ENCODE measurements at regions not wholly inside any gene's neighbourhood (a gene's known extent, or its start where the extent isn't known, plus 50 kb on each side); places are given as distances from the start of the nearest gene placed in this dataset.

DNA sequence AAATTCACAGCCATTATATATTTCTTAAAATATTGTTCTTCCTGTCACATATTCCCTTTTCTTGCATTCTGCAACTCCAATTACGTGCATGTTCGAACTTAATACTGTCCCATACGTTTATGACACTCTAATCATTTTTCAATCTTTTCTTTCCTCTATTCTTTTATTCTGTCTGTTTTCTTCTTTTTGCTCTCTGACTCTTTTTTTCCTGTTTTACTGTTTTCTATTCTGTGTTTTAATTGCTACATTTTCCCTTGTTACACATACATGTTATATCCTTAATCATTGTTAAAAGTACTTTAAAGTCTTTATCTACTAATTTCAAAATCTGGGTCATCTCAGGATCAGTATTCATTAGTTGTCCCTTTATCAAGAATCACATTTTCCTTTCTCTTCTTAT, 1149.1 kb upstream of the PCDH20 start:
- Histone ChIP-seq H3K4me3 (ENCODE audit: low read depth, low read length) (no peak overlapping the region), H3K36me3 (ENCODE audit: control insufficient read depth, insufficient read depth, low read length) (no peaks in the 10 kb centered on the region), H3K27me3 (ENCODE audit: control insufficient read depth, insufficient read depth, low read length) (no peaks in the 10 kb centered on the region)
- FAIRE-seq (no peak), DNase-seq (ENCODE audit: low read depth) (no peak)
- TF ChIP-seq CTCF (IDR thresholded peaks at IDR 0.05; ENCODE audit: insufficient read depth, low read length, severe bottlenecking): no peak

- FAIRE-seq (no peak), DNase-seq (ENCODE audit: low read depth) (no peak)
- H3K27me3 ChIP-seq (ENCODE audit: control insufficient read depth, insufficient read depth, low read length): no peaks in the 10 kb centered on the region
- no peak for TF ChIP-seq CTCF (IDR thresholded peaks at IDR 0.05; ENCODE audit: insufficient read depth, low read length, severe bottlenecking)
- H3K36me3 ChIP-seq (ENCODE audit: control insufficient read depth, insufficient read depth, low read length): no peaks in the 10 kb centered on the region
- no peak overlapping the region for H3K4me3 ChIP-seq (ENCODE audit: low read depth, low read length)
These were observed 1147.6 kb upstream of the PCDH20 start for GRCh38 chr13:62563251-62563650.

DNA sequence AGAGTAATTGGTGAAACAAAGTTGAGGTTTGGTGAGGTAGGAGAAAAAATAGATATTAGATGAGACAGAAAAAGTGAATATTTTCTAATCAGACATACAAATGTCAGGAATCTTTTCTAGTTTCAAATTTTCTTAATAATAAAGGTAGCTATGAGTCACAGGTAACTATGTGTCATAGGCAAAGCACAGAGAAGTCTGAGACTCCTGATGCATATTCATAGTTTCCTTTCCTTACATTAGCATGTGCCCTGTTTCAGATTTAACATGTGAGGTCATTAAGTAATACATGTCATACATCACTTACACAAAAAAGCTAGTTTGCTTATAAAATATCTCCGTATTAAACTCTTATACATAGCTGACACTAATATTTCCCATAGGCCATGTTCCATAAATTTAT, 1141.3 kb upstream of the PCDH20 start:
- TF ChIP-seq CTCF (IDR thresholded peaks at IDR 0.05; ENCODE audit: insufficient read depth, low read length, severe bottlenecking): no peak
- DNase-seq (ENCODE audit: low read depth) (peak; percentile 17), FAIRE-seq (no peak)
- Histone ChIP-seq H3K27me3 (ENCODE audit: control insufficient read depth, insufficient read depth, low read length) (no peaks in the 10 kb centered on the region), H3K36me3 (ENCODE audit: control insufficient read depth, insufficient read depth, low read length) (no peaks in the 10 kb centered on the region), H3K4me3 (ENCODE audit: low read depth, low read length) (no peak overlapping the region)

- TF ChIP-seq CTCF (IDR thresholded peaks at IDR 0.05; ENCODE audit: insufficient read depth, low read length, severe bottlenecking): no peak
- FAIRE-seq (no peak), DNase-seq (ENCODE audit: low read depth) (no peak)
- Histone ChIP-seq H3K36me3 (ENCODE audit: control insufficient read depth, insufficient read depth, low read length) (no peaks in the 10 kb centered on the region), H3K4me3 (ENCODE audit: low read depth, low read length) (no peak overlapping the region), H3K27me3 (ENCODE audit: control insufficient read depth, insufficient read depth, low read length) (no peaks in the 10 kb centered on the region)
These were observed 1135.9 kb upstream of the PCDH20 start for GRCh38 chr13:62551588-62551987.

DNA sequence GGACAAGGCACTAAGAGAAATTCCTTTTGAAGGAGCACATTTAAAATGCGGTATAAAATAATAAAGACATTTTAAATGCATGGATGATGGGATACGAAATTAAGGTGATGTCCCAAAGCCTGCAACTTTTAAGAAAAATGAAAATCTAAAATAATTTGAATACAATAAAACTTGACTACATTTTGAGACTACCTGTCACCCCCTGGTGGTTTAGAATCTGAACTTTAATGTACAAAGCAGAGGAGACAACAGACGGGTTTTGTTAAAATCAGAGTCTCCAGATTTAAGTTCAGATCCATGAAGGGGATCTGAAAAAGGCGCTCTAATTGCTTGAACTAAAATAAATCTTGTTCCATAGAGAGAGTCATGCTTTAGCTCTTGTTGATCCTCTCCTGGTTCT, 1129.3 kb upstream of the PCDH20 start:
- no peak for TF ChIP-seq CTCF (IDR thresholded peaks at IDR 0.05; ENCODE audit: insufficient read depth, low read length, severe bottlenecking)
- FAIRE-seq: no peak
- no peaks in the 10 kb centered on the region for H3K27me3 ChIP-seq (ENCODE audit: control insufficient read depth, insufficient read depth, low read length)

GRCh38 chr13:62537593-62537992, 1121.9 kb upstream of the PCDH20 start:
- no peak for DNase-seq (ENCODE audit: low read depth)
- H3K27me3 ChIP-seq (ENCODE audit: control insufficient read depth, insufficient read depth, low read length): no peaks in the 10 kb centered on the region
- no peaks in the 10 kb centered on the region for H3K36me3 ChIP-seq (ENCODE audit: control insufficient read depth, insufficient read depth, low read length)
- H3K4me3 ChIP-seq (ENCODE audit: low read depth, low read length): no peak overlapping the region
- no peak for FAIRE-seq
- no peak for TF ChIP-seq CTCF (IDR thresholded peaks at IDR 0.05; ENCODE audit: insufficient read depth, low read length, severe bottlenecking)

More for the DNA sequence above, 1129.3 kb upstream of the PCDH20 start:
- DNase-seq (ENCODE audit: low read depth): no peak
- no peak overlapping the region for H3K4me3 ChIP-seq (ENCODE audit: low read depth, low read length)
- no peaks in the 10 kb centered on the region for H3K36me3 ChIP-seq (ENCODE audit: control insufficient read depth, insufficient read depth, low read length)
